H1 (cell line): ENCODE measurements at regions not wholly inside any gene's neighbourhood (a gene's known extent, or its start where the extent isn't known, plus 50 kb on each side); places are given as distances from the start of the nearest gene placed in this dataset.

Experiments
- CTCF ChIA-PET: fragments of 300-600 bp; sonication (Branson Sonifier 250); formaldehyde crosslinking; loops from one replicate; lab custom pipeline; 2021; ENCODE audit not compliant: partially characterized antibody; lab: Charles Lee
- POLR2A ChIA-PET: fragments of 300-600 bp; sonication (Branson Sonifier 250); formaldehyde crosslinking; loops from one replicate; lab custom pipeline; 2021; ENCODE audit warnings: inconsistent platforms; ENCODE audit not compliant: partially characterized antibody; lab: Charles Lee
- DNase-seq, 2 experiments: peaks; one replicate each; pipeline versions ENCODE4 v3.0.0 to v3.0.0-alpha.2; 2010 to 2022; ENCODE audit warnings: low spot score in 2 of 2, low read depth in 1 of 2, mixed read lengths in 1 of 2
- FAIRE-seq: peaks from 2 replicates; lab custom pipeline; 2011; peaks lifted over from hg19 to GRCh38; lab: Jason Lieb, UNC
- H2AFZ ChIP-seq: 2 replicates; pipeline ENCODE4 v1.8.1; 2012; ENCODE audit warnings: low read length, inconsistent platforms
- H2AK5ac ChIP-seq: 2 replicates; pipeline ENCODE4 v1.6.1; 2013; ENCODE audit warnings: low read depth, low read length
- H2BK120ac ChIP-seq: replicated peaks from 2 replicates; pipeline ENCODE3; 2013; ENCODE audit warnings: low read depth, low read length, inconsistent platforms
- H2BK12ac ChIP-seq: 2 replicates; pipeline ENCODE4 v1.6.1; 2013; ENCODE audit warnings: low read depth, low read length
- H2BK15ac ChIP-seq: 2 replicates; pipeline ENCODE4 v1.6.1; 2013; ENCODE audit warnings: low read length
- H2BK20ac ChIP-seq: 2 replicates; pipeline ENCODE4 v1.6.1; 2013; ENCODE audit warnings: low read length
- H2BK5ac ChIP-seq: 2 replicates; pipeline ENCODE4 v1.6.1; 2013; ENCODE audit warnings: low read depth, low read length
- H3K14ac ChIP-seq: 2 replicates; pipeline ENCODE4 v1.6.1; 2013; ENCODE audit warnings: inconsistent platforms; ENCODE audit not compliant: insufficient read length
- H3K18ac ChIP-seq: 2 replicates; pipeline ENCODE4 v1.6.1; 2013; ENCODE audit warnings: low read length; ENCODE audit errors: extremely low read depth
- H3K23ac ChIP-seq: 2 replicates; pipeline ENCODE4 v1.6.1; 2013; ENCODE audit warnings: inconsistent platforms; ENCODE audit not compliant: insufficient read length
- H3K23me2 ChIP-seq: 2 replicates; pipeline ENCODE4 v1.6.1; 2013; ENCODE audit warnings: low read depth, low read length
- H3K27ac ChIP-seq: 2 replicates; pipeline ENCODE4 v1.6.1; 2011; ENCODE audit warnings: low read depth, low read length, inconsistent platforms
- H3K27me3 ChIP-seq, 4 experiments: replicated peaks in 1 of 4; 1 replicate in 1 of 4; 2 replicates in 3 of 4; pipeline versions ENCODE4 v1.6.1 to v1.8.1; 2011 to 2013; ENCODE audit warnings: low read length in 3 of 4, mild to moderate bottlenecking in 3 of 4, inconsistent platforms in 2 of 4, mixed read lengths in 2 of 4, moderate library complexity in 1 of 4; ENCODE audit not compliant: control insufficient read depth in 3 of 4, insufficient read depth in 3 of 4; ENCODE audit errors: extremely low read depth in 1 of 4
- H3K36me3 ChIP-seq, 4 experiments: 2 replicates each; pipeline versions ENCODE4 v1.6.1 to v1.8.1; 2011 to 2013; ENCODE audit warnings: mild to moderate bottlenecking in 4 of 4, low read length in 3 of 4, moderate library complexity in 2 of 4, control low read depth in 1 of 4, inconsistent platforms in 1 of 4; ENCODE audit not compliant: insufficient read depth in 4 of 4, control insufficient read depth in 2 of 4
- H3K4ac ChIP-seq: replicated peaks from 2 replicates; pipeline ENCODE3; 2013; ENCODE audit warnings: low read length, low read depth, mixed read lengths, inconsistent platforms; ENCODE audit not compliant: insufficient read length
- H3K4me1 ChIP-seq, 4 experiments: replicated peaks in 1 of 4; 1 replicate in 1 of 4; 2 replicates in 3 of 4; pipeline versions ENCODE4 v1.6.1 to v1.8.1; 2011 to 2013; ENCODE audit warnings: low read length in 3 of 4, inconsistent platforms in 2 of 4, mixed read lengths in 1 of 4; ENCODE audit not compliant: insufficient read depth in 4 of 4, control insufficient read depth in 3 of 4
- H3K4me2 ChIP-seq, 2 experiments: 2 replicates each; pipeline versions ENCODE4 v1.6.1 to v1.8.1; 2011 to 2013; ENCODE audit warnings: low read depth in 2 of 2, low read length in 2 of 2, control low read depth in 1 of 2, inconsistent platforms in 1 of 2, mild to moderate bottlenecking in 1 of 2; ENCODE audit not compliant: insufficient read depth in 1 of 2
- H3K4me3 ChIP-seq, 4 experiments: fragments of 200-600, 300-600 bp in 1 of 4; sonication (generic), shearing (Covaris generic), sonication (Bioruptor Twin) in 1 of 4; 2 replicates each; pipeline versions ENCODE4 v1.5.1 to v1.8.1; 2011 to 2016; ENCODE audit warnings: low read length in 4 of 4, low read depth in 3 of 4, control low read depth in 2 of 4, inconsistent platforms in 2 of 4, mild to moderate bottlenecking in 2 of 4, mixed read lengths in 1 of 4, moderate library complexity in 1 of 4; ENCODE audit not compliant: insufficient read depth in 2 of 4; ENCODE audit errors: extremely low read depth in 1 of 4
- H3K56ac ChIP-seq: replicated peaks from 2 replicates; pipeline ENCODE3; 2013; ENCODE audit warnings: low read depth, mild to moderate bottlenecking, mixed read lengths, low read length, inconsistent platforms; ENCODE audit not compliant: insufficient read length
- H3K79me1 ChIP-seq: 2 replicates; pipeline ENCODE4 v1.6.1; 2013; ENCODE audit warnings: low read depth, low read length, control low read depth
- H3K79me2 ChIP-seq, 2 experiments: 2 replicates each; pipeline versions ENCODE4 v1.6.1 to v1.8.1; 2012 to 2013; ENCODE audit warnings: low read length in 2 of 2, mild to moderate bottlenecking in 2 of 2, inconsistent platforms in 1 of 2; ENCODE audit not compliant: insufficient read depth in 2 of 2, control insufficient read depth in 1 of 2
- H3K9ac ChIP-seq, 4 experiments: replicated peaks in 1 of 4; 1 replicate in 1 of 4; 2 replicates in 3 of 4; pipeline versions ENCODE4 v1.6.1 to v1.8.1; 2011 to 2013; ENCODE audit warnings: low read depth in 3 of 4, low read length in 3 of 4, control low read depth in 2 of 4, mild to moderate bottlenecking in 2 of 4, moderate library complexity in 2 of 4, inconsistent platforms in 1 of 4; ENCODE audit errors: extremely low read depth in 1 of 4
- H3K9me3 ChIP-seq, 2 experiments: 2 replicates each; pipeline versions ENCODE4 v1.6.1 to v1.8.1; 2012 to 2013; ENCODE audit warnings: mild to moderate bottlenecking in 2 of 2, moderate library complexity in 2 of 2, control low read depth in 1 of 2, inconsistent platforms in 1 of 2, low read depth in 1 of 2, low read length in 1 of 2, mixed read lengths in 1 of 2; ENCODE audit not compliant: insufficient read depth in 2 of 2
- H4K20me1 ChIP-seq, 2 experiments: replicated peaks in 1 of 2; 2 replicates each; pipeline versions ENCODE3 to v1.8.1; 2011 to 2013; ENCODE audit warnings: inconsistent platforms in 2 of 2, low read length in 2 of 2, mild to moderate bottlenecking in 1 of 2; ENCODE audit not compliant: insufficient read depth in 2 of 2, control insufficient read depth in 1 of 2
- H4K5ac ChIP-seq: 2 replicates; pipeline ENCODE4 v1.6.1; 2013; ENCODE audit warnings: low read length, low read depth, mixed read lengths, inconsistent platforms; ENCODE audit not compliant: insufficient read length
- H4K8ac ChIP-seq: 2 replicates; pipeline ENCODE4 v1.8.0; 2013; ENCODE audit warnings: mild to moderate bottlenecking, moderate library complexity, low read length, inconsistent platforms; ENCODE audit not compliant: insufficient read depth; ENCODE audit errors: extremely low read depth
- H4K91ac ChIP-seq: replicated peaks from 2 replicates; pipeline ENCODE3; 2013; ENCODE audit warnings: low read length, mixed read lengths, inconsistent platforms; ENCODE audit not compliant: insufficient read length
- CEBPB ChIP-seq: IDR thresholded peaks from 2 replicates; pipeline ENCODE4 v1.6.1; 2012; ENCODE audit warnings: low read depth, low read length
- CHD2 ChIP-seq: IDR thresholded peaks from 2 replicates; pipeline ENCODE4 v1.6.1; 2012; ENCODE audit warnings: low read length, improper control_type of control experiment
- EZH2 ChIP-seq: fragments of 200-600 bp; sonication (generic); IDR thresholded peaks from 2 replicates; pipeline ENCODE4 v1.7.1; 2012; ENCODE audit warnings: low read depth, mild to moderate bottlenecking, moderate library complexity, low read length, inconsistent platforms; ENCODE audit not compliant: severe bottlenecking
- POLR2A ChIP-seq, 2 experiments: IDR thresholded peaks; 1 replicate in 1 of 2; 2 replicates in 1 of 2; pipeline ENCODE4 v1.6.1; 2011; ENCODE audit warnings: low read depth in 2 of 2, low read length in 2 of 2, mild to moderate bottlenecking in 2 of 2; ENCODE audit errors: control extremely low read depth in 1 of 2
- RAD21 ChIP-seq, 2 experiments: IDR thresholded peaks in 1 of 2; conservative IDR thresholded peaks in 1 of 2; 2 replicates each; pipeline ENCODE4 v1.6.1; 2011; ENCODE audit warnings: low read depth in 2 of 2, low read length in 2 of 2, improper control_type of control experiment in 1 of 2, inconsistent platforms in 1 of 2, mild to moderate bottlenecking in 1 of 2, moderate library complexity in 1 of 2
- RNF2 ChIP-seq: fragments of 200-900, 300-1000 bp; sonication (generic); IDR thresholded peaks from 2 replicates; pipeline ENCODE4 v1.7.1; 2016; ENCODE audit warnings: borderline replicate concordance, low read depth, mild to moderate bottlenecking, antibody characterized with exemption, low read length; ENCODE audit not compliant: poor library complexity, severe bottlenecking; ENCODE audit errors: missing control alignments
- TCF12 ChIP-seq: IDR thresholded peaks from 2 replicates; pipeline ENCODE4 v1.6.1; 2011; ENCODE audit warnings: low read depth, mild to moderate bottlenecking, low read length
- WGBS, 2 experiments: shearing (Covaris generic) in 1 of 2; methylation state at CpG; one replicate each; pipeline versions ENCODE4 v1.1.6 to v1.1.7; 2013 to 2015; ENCODE audit warnings: low lambda C conversion rate in 2 of 2, mixed read lengths in 2 of 2, inconsistent platforms in 1 of 2, low coverage in 1 of 2, missing lambda C conversion rate in 1 of 2; ENCODE audit not compliant: insufficient replicate concordance in 2 of 2, insufficient coverage in 1 of 2, insufficient read length in 1 of 2; ENCODE audit errors: extremely low coverage in 1 of 2, missing lambda C conversion rate in 1 of 2; 5-methylcytosine and 5-hydroxymethylcytosine counted together

- no peak overlapping the region for H2BK120ac ChIP-seq
- H3K79me1 ChIP-seq, result no peaks in the 10 kb centered on the region
- H3K9me3 ChIP-seq, result no peaks in the 10 kb centered on the region
- ChIA-PET CTCF (no interaction called here), POLR2A (no interaction called here)
- H3K18ac ChIP-seq, result no peak overlapping the region
- H3K27me3 ChIP-seq, result no peaks in the 10 kb centered on the region
- no peak for FAIRE-seq
- H3K79me2 ChIP-seq, result no peaks in the 10 kb centered on the region
- no peak overlapping the region for H3K56ac ChIP-seq
- no peak overlapping the region for H3K23ac ChIP-seq
- H4K5ac ChIP-seq, result no peak overlapping the region
- H3K23me2 ChIP-seq, result no peaks in the 10 kb centered on the region
- no peak overlapping the region for H2BK12ac ChIP-seq
- no peak overlapping the region for H2AFZ ChIP-seq
- WGBS, 2 experiments, result 90% methylated on average over 6 of the region's 6 CpGs; no CpG with 5 or more reads in 1 of the 2 experiments
- no peak overlapping the region for H3K4ac ChIP-seq
- H2BK15ac ChIP-seq, result no peak overlapping the region
- no peak overlapping the region for H2AK5ac ChIP-seq
- no peaks in the 10 kb centered on the region for H4K20me1 ChIP-seq
- H2BK20ac ChIP-seq, result no peak overlapping the region
- H3K9ac ChIP-seq, result no peak overlapping the region
- no peak overlapping the region for H3K4me3 ChIP-seq
- H4K91ac ChIP-seq, result no peak overlapping the region
- no peaks in the 10 kb centered on the region for H3K36me3 ChIP-seq
- no peak overlapping the region for H4K8ac ChIP-seq
- H3K4me1 ChIP-seq, result no peaks in the 10 kb centered on the region
- no peak for TF ChIP-seq RAD21 (IDR thresholded peaks at IDR 0.05 in 1 of 2, conservative IDR thresholded peaks at IDR 0.05 in 1 of 2; ENCODE audit: low read depth in 2 of 2, low read length in 2 of 2)
- no peak for TF ChIP-seq RNF2
- TF ChIP-seq EZH2, result no peak
- no peak for TF ChIP-seq TCF12
- TF ChIP-seq CEBPB, result no peak
- no peak for TF ChIP-seq POLR2A (IDR thresholded peaks at IDR 0.05; ENCODE audit: control extremely low read depth in 1 of 2, low read depth in 2 of 2, low read length in 2 of 2)
- no peak for TF ChIP-seq CHD2
- no peak overlapping the region for H3K14ac ChIP-seq
- no peak overlapping the region for H3K27ac ChIP-seq
- no peak overlapping the region for H2BK5ac ChIP-seq
- DNase-seq, result no peak
- no peak overlapping the region for H3K4me2 ChIP-seq
Measured at GRCh38 chr14:83816761-83817160, 1713.2 kb upstream of the FLRT2 start.
